IPS DF 4.7 (cell line): ENCODE measurements at regions not wholly inside any gene's neighbourhood (a gene's known extent, or its start where the extent isn't known, plus 50 kb on each side); places are given as distances from the start of the nearest gene placed in this dataset.

Experiments used
- DNase-seq: peaks from one replicate; pipeline ENCODE4 v3.0.0-alpha.2; 2013; ENCODE audit warnings: low spot score; ENCODE audit errors: extremely low read depth

DNA sequence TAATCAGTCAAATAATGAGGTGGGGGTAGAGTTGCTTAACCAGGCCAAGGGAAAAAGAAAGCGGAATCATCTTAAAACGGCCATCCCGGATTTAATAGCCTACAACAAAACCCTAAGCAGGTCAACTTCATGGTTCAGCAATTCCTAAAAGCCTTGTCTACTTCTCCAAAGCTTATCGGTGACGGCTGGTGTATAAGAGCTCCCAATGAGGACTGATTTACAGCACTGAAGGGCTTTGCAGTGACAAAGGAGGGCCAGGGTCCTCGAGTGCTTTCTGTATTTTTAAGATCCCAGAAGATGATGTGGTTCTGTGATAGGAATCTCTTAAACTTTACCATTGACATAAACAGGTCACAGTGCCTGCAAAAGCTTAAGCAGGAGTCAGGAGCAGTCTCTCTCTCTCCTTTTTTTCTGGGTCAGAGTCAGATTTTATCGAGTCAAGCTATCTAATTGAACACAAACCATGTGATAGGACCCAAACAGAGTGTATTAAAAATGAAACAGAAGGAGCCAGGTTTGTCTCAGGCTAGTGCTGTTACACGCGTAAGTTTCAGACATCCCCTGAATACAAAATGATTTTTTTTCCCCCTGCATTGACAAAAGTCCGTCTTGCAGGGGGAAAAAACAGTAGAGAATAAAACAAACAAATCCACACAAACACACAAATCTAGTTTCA lies 663.6 kb upstream of the ZNF608 start:
- DNase-seq = no peak

- no peak for DNase-seq
Observed at GRCh38 chr5:125410537-125411070, 664.2 kb upstream of the ZNF608 start.

DNA sequence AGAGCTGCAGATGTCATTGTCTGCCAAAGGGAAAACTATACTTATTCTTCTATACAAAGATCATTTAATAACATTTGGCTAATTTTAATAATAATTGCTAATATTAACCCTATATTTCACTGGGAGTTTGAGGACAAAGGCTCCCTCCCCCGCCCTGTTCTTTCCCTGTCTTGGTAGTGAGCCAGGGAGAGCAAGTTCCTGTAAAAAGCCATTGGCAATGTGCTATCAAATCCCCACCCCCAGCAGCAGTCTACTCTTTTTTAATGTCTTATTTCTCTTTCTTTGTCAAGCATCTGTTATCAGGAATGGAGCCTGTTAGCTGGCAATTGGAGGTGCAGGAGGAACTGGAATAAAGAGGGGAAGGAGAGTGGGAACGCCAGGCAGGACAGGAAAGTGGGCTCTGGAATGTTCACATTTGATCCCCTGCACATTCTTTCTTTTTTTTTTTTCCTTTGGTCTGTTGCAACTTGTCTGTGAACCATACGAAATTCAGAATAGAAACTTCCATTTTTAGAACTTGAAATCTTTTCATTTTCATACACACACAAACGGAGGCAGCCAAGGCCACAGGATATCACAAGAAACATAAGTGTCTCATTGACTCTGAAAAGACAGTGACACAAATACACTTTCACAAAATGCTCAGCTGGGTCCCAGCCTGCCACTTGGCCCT lies 664.8 kb upstream of the ZNF608 start:
- DNase-seq = no peak

- no peak for DNase-seq
Observed at GRCh38 chr5:125411744-125412560, 665.5 kb upstream of the ZNF608 start.

DNA sequence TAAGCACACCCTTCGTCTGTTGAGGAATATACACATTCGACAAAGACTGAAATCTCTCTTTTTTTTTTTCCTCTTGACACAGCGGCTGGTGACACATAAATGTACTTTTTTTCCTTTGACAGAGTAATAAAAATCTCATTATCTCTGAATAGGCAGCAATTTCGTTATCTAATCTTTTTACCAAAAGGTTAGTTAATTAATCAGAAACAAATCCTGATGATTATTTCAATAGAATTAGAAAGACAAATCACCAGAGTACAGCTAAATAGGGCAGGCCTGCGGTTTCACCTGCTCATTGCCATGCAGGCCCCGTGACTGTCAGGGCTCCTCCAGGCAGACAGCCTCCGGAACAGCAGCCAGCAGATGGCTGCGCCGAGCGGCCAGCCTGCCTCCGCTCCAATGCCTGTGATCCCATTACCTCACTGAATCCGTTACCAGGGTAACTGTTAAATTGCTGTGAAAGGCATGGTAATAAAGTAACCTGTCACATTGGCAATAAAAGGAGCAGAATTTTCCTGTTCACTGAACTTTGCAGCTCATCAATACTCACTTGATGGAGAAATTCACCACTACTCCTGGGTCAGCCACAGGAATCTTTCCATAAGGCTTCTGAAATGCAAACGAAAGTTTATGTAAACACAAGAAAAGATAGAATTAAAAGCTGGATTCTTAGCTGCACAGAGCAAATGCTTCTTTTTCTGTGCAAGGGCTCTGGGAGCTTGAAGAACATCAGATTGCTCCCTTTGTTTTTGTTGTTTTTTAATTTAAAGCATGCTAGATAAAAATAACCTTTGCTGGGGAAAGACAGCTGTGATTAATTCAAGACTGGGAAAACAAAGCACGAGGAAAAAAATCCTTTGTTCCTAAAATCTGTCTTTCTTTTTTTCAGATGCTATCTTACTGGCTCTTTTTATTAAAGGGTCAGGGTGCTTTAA lies 666.4 kb upstream of the ZNF608 start:
- no peak for DNase-seq

DNA sequence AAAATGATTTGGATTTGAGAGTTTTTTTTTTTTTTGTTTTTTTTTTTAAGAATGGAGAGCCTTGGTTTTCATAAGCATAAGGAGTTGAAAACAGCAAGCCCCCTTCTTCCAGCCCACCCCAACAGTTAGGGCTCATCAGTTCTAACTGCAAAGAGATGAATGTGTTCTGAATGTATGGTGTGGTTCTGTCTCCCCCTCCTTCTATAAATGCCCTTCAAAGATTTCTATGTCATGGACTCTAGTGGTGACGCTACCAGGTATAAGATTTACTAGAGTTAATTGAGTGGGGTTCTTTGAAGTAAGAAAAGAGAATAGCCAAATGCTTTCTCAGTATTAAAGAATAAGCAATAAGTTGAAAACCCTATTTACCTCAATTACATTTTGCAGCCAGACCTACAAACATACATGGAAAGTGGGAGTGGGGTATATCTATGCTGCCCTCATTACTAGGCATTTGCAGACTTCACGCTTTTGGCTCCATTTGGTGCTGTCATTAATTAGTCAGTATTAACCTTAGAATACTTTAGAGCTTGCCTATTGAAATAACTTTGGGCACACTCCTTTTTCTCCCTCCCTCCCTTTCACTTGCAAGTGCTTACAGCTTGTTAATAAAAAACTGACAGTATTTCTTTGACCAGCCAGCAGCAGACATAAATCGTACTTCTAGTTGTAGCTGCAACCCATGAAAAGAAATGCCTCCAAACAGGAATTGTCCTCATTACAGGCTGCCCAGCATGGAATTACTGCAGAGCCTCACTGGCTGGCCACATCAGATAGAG lies 667.2 kb upstream of the ZNF608 start:
- no peak for DNase-seq

GRCh38 chr5:125415126-125415525 lies 668.7 kb upstream of the ZNF608 start:
- no peak for DNase-seq

GRCh38 chr5:125416055-125416454 lies 669.6 kb upstream of the ZNF608 start:
- DNase-seq = no peak

DNA sequence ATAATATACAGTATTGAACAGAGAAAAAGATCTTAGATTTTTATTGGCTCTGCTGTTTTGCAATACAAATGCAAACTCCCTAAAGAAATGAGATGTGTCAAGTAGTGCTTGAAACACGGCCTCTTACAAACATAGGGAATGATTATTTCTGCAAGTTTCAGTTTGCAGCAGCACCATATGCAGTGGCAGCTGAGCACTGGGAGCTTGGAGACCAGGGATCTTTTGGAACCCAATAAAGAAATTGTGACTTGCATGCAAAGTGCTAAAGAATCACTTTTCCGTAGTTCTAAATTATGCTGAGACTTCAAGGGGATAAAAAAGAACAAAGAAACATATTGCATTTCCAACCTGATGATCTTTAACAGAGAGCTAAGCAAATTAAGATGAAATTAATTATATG lies 674.6 kb upstream of the ZNF608 start:
- DNase-seq = no peak

DNA sequence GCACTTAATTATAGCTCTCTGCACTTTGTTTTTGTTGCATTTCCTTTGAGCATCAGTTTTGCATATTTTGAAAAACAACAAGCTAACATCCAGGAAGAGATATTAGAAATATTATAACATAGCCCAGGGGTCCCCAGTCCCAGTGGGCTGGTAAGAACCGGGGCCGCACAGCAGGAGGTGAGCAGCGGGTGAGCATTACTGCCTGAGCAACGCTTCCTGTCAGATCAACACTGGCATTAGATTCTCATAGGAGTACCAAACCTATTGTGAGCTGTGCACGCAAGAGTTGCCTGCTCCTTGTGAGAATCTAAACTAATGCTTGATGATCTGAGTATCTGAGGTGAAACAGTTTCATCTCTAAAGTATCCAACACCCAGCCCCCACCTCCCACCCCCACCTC lies 675.9 kb upstream of the ZNF608 start:
- no peak for DNase-seq

DNA sequence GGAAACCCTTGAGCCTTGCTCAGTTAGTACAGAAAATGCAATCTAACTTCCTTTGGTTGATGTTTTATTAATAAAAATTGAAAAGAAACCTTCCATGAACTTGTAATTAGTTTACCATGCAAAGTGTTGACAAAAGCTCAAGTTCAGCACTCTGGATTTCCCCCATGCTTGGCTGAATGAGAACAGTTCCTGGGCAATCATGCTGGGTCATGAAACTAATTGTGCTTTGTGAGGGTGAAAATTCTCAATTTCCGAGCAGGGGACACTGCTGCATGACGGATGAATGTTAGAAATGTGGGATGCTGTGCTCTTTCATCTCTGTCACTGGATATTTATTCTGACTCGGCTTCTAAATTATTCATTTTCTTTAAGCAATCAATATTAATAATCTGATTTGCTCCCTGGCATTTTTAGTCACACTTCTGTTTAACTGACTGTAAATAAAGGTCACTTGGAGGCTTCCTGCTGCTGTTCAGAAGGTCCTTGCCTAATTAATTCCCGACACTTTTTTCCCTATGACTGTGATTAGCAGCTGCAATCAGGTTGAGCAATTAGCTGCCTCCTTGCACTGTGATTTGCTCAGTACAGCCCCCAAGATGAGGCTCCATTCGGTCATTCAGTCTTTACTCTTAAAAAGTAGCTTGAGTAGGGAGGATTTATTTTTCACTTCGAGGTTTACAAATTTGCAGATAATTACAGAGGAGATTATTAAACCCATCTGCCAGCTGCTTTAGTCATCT lies 678.1 kb upstream of the ZNF608 start:
- no peak for DNase-seq

DNA sequence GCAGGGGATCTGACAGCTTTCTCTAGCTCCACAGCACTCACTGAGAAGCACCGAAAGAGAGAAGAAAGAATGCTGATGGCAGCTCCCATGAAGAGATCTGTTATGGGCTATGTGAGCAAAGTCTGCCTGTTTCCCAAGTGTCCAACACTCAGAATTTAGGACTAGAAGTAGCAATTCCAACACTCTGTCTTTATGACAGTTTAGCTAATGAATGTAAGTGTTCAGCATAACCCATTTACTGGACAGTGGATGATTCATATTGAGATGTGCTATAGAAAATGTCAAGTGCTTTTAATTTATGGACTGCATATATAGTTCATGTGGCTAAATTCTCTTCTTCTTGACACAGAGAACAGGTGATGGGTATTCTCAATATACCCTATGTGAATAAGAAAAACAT lies 683.1 kb upstream of the ZNF608 start:
- DNase-seq = no peak

- no peak for DNase-seq
Observed at GRCh38 chr5:125433457-125433856, 687.0 kb upstream of the ZNF608 start.

DNA sequence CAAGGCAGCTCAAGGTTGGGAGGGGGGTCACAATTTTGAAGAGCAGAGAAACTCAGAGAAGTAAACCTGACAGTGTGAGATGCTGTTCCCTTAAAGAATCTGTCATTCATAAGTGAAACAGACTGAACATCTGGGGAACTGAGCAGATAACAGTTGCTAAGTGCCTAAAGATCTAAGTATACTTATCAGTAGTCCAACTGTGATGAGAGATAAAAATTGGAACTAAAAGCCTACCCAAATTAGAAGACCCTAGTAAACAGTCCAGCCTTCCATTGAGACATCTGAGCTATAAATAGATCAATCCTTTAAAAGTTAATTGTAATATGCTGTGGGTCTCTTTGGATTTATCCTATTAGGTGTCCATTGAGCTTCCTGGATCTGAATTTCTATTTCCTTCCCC lies 692.8 kb upstream of the ZNF608 start:
- no peak for DNase-seq

DNA sequence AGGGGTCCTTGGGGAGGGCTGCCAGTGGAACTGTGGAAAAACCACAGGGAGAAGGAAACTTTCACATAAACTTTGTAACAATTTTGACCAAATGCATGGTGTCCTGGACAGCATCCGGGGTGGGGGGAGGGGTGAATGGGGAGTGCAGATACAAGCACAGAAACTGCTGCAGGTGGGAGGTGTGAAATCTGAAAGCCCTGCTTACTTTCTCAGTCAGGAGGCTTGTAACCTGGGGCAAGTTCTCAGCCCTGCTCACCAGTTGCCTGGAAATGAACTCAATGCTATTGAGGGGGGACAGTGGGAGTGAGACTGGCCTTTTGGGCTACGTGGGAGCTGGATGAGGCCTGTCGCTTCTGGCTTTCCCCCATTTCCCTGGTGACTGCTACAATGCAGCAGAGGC lies 694.5 kb upstream of the ZNF608 start:
- no peak for DNase-seq

DNA sequence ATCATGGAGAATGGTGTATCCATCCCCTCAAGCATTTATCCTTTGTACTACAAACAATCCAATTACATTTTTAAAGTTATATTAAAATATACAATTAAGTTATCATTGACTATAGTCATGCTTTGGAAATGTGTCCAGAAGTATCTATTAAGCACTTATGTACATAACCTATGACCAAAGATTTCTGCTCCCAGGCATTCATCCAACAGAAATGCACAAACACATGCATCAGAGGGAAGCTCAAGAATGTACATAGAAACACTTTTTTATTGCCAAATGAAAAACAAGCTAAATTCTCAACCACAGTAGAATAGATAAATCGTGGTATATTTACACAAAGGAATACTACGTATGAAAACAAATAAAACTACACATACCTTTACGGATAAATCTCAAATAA lies 700.5 kb upstream of the ZNF608 start:
- no peak for DNase-seq

GRCh38 chr5:125450771-125451170 lies 704.3 kb upstream of the ZNF608 start:
- DNase-seq = no peak

DNA sequence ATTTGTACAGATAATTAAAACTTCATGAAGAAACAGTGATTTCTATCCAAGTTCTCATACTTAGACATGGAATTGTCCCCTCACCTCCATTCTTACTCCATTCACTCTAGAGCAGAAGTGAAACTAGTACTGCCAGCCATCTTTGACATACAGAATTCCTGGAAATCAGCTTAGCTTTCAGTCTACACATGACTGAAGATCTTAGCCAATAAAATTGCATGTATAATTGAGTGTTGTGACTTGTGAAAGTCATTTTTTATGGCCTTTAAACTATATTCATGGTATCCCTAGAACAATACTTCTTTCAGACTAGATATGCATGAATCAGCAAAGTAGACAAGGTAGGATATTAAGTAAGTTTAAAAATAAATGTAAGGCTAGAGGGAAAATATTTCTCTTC lies 705.2 kb upstream of the ZNF608 start:
- no peak for DNase-seq

DNA sequence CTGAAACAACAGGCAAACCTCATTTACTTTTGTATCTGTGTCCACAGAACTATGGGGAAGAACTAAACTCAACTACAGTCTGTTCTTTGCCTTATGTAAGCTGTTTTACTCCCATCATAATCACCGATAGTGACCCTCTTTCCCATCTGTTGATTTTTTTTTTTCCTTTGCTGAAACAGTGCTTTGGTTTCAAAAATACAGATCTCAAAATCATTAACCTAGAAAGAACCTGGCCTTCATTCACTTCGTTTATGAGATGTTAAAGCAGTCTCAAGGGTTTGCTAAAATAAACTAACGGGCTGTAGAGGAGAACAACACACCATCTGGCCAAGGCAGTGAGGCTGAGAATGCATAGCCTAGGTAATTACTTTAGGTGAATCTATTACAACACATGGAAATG lies 706.6 kb upstream of the ZNF608 start:
- DNase-seq = no peak

- no peak for DNase-seq
Observed at GRCh38 chr5:125455041-125455440, 708.6 kb upstream of the ZNF608 start.
